GM10266 (cell line): ENCODE measurements at regions not wholly inside any gene's neighbourhood (a gene's known extent, or its start where the extent isn't known, plus 50 kb on each side); places are given as distances from the start of the nearest gene placed in this dataset.

Source experiments
- DNase-seq: peaks from one replicate; pipeline ENCODE4 v3.0.0; 2012; ENCODE audit errors: extremely low spot score
- TF ChIP-seq, protein P1 (sequence below): IDR thresholded peaks from 2 replicates; pipeline ENCODE4 v1.5.1; 2012; ENCODE audit warnings: mild to moderate bottlenecking, low read depth; ENCODE audit not compliant: control insufficient read depth, insufficient read depth; ENCODE audit errors: missing control alignments

DNA sequence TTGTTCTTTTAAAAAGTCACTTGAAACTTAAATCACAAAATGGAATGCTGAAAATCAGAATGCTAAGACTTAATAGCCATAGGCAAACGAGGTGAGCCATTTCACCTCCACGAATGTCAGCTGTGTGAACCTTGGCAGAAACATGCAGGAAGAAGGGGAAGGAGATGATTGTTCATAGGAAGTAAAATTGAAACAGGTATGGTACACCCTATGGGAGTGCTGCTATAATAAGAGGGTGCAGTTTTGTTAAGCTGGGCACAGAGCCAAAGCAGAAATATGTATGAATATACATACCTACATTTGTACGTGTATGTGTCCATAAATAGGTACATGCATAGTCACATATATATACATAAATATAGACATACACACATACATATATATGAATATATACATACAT lies 51.0 kb upstream of the SPINK5 start:
- DNase-seq, result no peak
- TF ChIP-seq, protein P1, sequence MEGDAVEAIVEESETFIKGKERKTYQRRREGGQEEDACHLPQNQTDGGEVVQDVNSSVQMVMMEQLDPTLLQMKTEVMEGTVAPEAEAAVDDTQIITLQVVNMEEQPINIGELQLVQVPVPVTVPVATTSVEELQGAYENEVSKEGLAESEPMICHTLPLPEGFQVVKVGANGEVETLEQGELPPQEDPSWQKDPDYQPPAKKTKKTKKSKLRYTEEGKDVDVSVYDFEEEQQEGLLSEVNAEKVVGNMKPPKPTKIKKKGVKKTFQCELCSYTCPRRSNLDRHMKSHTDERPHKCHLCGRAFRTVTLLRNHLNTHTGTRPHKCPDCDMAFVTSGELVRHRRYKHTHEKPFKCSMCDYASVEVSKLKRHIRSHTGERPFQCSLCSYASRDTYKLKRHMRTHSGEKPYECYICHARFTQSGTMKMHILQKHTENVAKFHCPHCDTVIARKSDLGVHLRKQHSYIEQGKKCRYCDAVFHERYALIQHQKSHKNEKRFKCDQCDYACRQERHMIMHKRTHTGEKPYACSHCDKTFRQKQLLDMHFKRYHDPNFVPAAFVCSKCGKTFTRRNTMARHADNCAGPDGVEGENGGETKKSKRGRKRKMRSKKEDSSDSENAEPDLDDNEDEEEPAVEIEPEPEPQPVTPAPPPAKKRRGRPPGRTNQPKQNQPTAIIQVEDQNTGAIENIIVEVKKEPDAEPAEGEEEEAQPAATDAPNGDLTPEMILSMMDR, result no peak

DNA sequence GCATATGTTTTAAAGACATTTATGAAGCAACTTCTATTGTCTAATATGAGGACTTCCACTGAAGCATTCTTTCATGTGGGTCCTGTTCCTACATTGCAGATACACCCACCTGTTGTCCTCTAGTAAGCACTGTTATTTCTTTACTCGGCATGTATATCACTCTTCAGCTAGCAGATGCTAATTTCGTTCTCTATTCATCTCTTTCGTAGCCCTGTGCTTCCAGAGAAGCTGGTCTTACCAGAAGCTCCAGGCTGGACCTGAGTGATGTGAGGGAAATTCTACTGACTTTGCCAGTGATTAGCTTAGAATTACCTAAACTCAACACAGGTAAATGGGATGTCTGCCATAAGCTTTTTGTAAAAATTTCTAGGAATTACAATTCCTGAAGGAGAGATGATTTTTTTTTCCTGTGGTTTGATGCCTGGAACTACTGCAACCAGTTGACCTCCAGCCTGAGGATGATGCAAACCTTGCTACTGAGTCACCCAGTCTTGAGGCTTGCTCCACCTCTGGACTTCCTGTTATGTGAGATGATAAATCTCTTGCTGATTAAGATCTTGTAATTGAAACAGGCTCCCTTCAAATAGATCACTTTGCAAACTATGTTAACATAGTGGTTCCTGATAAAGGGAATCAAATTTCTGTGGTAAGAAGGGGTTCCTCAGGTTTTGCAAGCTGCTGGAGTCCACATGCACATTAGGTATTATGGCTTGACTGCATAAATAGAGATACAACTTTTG lies 52.2 kb upstream of the SPINK5 start:
- DNase-seq, result no peak
- TF ChIP-seq, protein P1, result no peak

DNA sequence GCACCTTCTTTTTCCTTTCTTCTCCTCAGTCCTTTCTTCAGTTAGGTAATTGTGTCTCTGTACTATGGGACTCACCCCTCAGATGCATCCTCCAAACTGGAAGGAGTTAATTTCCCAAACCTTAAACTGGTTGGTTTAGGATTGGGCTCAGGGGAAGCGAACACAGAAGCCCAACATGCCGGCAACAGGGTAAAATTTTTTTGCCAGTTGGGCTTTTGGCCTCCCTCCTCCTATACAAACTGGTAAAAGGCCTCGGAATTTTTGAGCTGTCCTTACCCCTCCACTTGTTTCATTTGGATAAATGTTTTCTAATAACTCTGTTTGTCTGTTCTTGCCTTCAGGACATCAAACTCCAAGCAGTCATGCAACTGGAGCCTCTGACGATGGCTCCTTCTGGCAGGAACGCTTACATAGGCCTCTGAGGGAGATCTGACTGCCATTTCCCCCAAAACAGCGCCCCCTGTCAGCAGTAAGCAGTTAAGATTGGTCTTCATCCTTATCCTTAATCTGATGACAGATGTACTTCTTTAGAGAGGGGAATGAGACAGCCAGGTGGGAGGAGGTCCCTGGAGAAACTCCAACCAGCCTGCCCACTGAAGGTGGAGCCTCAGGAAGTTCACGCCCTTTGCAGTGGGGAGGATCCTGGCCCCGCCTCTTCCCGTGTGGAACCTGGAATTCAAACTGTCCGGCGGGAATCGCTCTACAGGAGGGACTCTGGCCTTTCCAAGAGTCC lies 57.8 kb upstream of the SPINK5 start:
- DNase-seq, result no peak
- TF ChIP-seq, protein P1, result peak; percentile 20

DNA sequence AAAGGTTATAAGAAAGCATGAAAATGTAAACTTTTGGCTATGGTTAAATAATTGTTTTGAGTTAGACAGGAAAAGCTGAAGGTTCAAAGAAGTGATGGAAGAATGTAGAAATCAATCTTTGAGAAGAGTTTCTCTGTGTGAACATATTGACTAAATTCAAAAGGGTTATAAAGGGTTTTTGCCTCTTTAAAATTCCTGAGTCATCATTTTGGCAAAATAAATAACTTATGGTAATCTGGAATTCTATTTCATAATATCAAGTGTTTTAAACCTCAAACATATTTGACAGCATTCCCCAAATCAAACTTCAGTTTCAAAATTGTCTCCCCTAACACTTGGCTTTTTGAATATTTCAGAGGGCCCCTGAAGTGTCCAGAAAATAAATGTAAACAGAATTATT lies 60.6 kb upstream of the SPINK5 start:
- DNase-seq, result no peak
- TF ChIP-seq, protein P1, result no peak

DNA sequence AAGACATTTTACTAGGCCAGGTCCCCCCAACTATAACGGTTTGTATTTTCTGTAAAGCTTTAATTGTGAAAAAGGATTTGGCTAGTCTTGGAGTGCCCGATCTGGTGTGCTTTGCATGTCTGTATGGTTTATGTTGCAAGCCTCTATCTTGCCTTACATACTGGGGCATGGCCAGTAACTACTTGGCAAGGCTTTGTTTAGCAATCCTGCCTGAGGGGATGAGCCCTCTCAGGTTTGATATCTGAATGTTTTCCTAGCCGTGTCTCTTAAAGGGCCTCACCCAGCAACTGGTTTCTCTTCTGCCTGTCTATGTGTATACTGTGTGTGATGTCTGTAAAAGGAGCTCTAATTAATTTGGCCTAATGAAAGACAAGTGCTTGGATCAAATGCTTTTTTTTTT lies 61.3 kb upstream of the SPINK5 start:
- TF ChIP-seq, protein P1, result no peak
- DNase-seq, result no peak

DNA sequence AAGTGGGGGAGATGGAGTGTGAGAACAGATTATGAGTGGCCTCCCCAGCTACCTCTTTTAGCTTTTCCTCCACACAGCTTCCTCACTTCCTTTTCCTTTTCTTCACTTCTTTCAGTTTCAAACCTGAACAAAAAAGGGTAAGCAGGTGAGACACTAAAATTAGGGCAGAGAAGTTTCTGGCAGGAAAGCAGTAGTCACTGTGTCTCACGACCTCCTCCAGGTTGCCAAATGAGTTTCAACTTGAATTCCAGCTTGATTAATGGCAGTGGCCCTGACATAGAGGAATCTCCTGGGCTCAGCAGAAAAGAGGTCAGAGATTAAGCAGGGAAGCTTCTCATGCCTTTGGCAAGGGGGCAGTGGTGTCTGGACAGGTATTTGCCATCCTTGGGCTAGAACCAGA lies 63.7 kb upstream of the SPINK5 start:
- TF ChIP-seq, protein P1, result no peak
- no peak for DNase-seq

DNA sequence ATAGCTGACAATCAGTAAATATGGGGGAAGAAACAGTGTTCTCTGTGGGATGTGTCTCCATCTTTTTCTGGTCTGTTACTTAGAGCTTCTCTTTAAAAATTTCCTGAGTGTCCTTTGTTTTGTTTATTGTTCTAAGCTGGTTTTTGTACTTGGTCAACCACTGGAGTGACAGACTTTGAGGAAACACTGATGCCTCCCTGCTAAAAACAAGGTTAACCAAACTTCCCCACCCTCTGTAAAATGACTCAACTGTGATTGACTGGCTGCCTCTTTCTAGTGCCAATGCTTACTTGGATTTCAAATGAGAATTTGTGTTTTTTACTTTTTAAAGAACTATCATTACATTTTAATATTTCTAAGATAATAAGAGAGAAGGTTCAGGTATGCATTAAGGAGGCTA lies 65.1 kb upstream of the SPINK5 start:
- DNase-seq, result no peak

More for the DNA sequence above, 65.1 kb upstream of the SPINK5 start:
- TF ChIP-seq, protein P1, result no peak
